IMR-90 (cell line): ENCODE measurements at regions not wholly inside any gene's neighbourhood (a gene's known extent, or its start where the extent isn't known, plus 50 kb on each side); places are given as distances from the start of the nearest gene placed in this dataset.

Source experiments
- ATAC-seq: fragments of 200-7000 bp; cut with Tn5 transposase; 2 replicates; pipeline ENCODE4 v1.9.1; 2020; ENCODE audit warnings: low read depth, mild to moderate bottlenecking, moderate library complexity
- BruUV-seq: library from RNA; stranded (reverse); fragments of 400-500 nt; replicated peaks from 2 replicates; lab custom pipeline; 2021; lab: Mats Ljungman, UMichigan
- CTCF ChIA-PET: fragments of 300-600 bp; formaldehyde crosslinking; extraction: SDS; loops from one replicate; lab custom pipeline; 2021; ENCODE audit warnings: antibody characterized with exemption; lab: Yijun Ruan, JAX
- POLR2A ChIA-PET: fragments of 300-600 bp; sonication (Branson Sonifier 250); formaldehyde crosslinking; loops from one replicate; lab custom pipeline; 2022; ENCODE audit warnings: antibody characterized with exemption; ENCODE audit not compliant: unreplicated experiment; lab: Charles Lee
- DNase-seq: peaks from one replicate; pipeline ENCODE4 v3.0.0; 2013
- H2AFZ ChIP-seq: replicated peaks from 2 replicates; pipeline ENCODE3; 2013; ENCODE audit warnings: low read length, mild to moderate bottlenecking; ENCODE audit not compliant: poor library complexity
- H2AK5ac ChIP-seq: 2 replicates; pipeline ENCODE4 v1.6.1; 2013; ENCODE audit warnings: low read depth, low read length, inconsistent platforms
- H2AK9ac ChIP-seq: replicated peaks from 2 replicates; pipeline ENCODE3; 2013; ENCODE audit warnings: mild to moderate bottlenecking, low read depth, low read length, moderate library complexity; ENCODE audit not compliant: poor library complexity
- H2BK120ac ChIP-seq: 2 replicates; pipeline ENCODE4 v1.6.1; 2013; ENCODE audit warnings: low read depth, low read length, inconsistent platforms
- H2BK15ac ChIP-seq: 3 replicates; pipeline ENCODE4 v1.6.1; 2013; ENCODE audit warnings: low read depth, low read length, inconsistent platforms
- H2BK20ac ChIP-seq: 2 replicates; pipeline ENCODE4 v1.6.1; 2013; ENCODE audit warnings: low read depth, mild to moderate bottlenecking, inconsistent platforms, low read length, moderate library complexity
- H2BK5ac ChIP-seq: 2 replicates; pipeline ENCODE4 v1.6.1; 2013; ENCODE audit warnings: mild to moderate bottlenecking, low read depth, low read length, inconsistent platforms; ENCODE audit not compliant: poor library complexity, severe bottlenecking
- H3K14ac ChIP-seq: replicated peaks from 2 replicates; pipeline ENCODE4 v1.6.1; 2013; ENCODE audit warnings: low read depth, low read length, inconsistent platforms
- H3K18ac ChIP-seq: 2 replicates; pipeline ENCODE4 v1.6.1; 2013; ENCODE audit warnings: low read depth, low read length, control low read depth
- H3K23ac ChIP-seq: 2 replicates; pipeline ENCODE4 v1.6.1; 2013; ENCODE audit warnings: low read depth, low read length, inconsistent platforms
- H3K27ac ChIP-seq: 2 replicates; pipeline ENCODE4 v1.5.1; 2013; ENCODE audit warnings: mild to moderate bottlenecking, control low read depth, low read length; ENCODE audit not compliant: insufficient read depth
- H3K27me3 ChIP-seq: 2 replicates; pipeline ENCODE4 v1.6.1; 2013; ENCODE audit warnings: low read length; ENCODE audit not compliant: control insufficient read depth, insufficient read depth
- H3K36me3 ChIP-seq: 2 replicates; pipeline ENCODE4 v1.6.1; 2013; ENCODE audit warnings: low read length, mixed read lengths; ENCODE audit not compliant: control insufficient read depth, insufficient read depth
- H3K4ac ChIP-seq: 2 replicates; pipeline ENCODE4 v1.6.1; 2013; ENCODE audit warnings: low read depth, low read length, inconsistent platforms
- H3K4me1 ChIP-seq: 2 replicates; pipeline ENCODE4 v1.6.1; 2013; ENCODE audit warnings: low read length, mixed read lengths; ENCODE audit not compliant: control insufficient read depth, insufficient read depth
- H3K4me2 ChIP-seq: 2 replicates; pipeline ENCODE4 v1.6.1; 2013; ENCODE audit warnings: low read depth, mild to moderate bottlenecking, control low read depth, low read length, moderate library complexity
- H3K4me3 ChIP-seq: 2 replicates; pipeline ENCODE4 v1.5.1; 2013; ENCODE audit warnings: low read depth, mild to moderate bottlenecking, control low read depth, low read length, moderate library complexity; ENCODE audit not compliant: insufficient read depth
- H3K56ac ChIP-seq: 2 replicates; pipeline ENCODE4 v1.6.1; 2013; ENCODE audit warnings: low read length, inconsistent platforms; ENCODE audit not compliant: insufficient read depth; ENCODE audit errors: extremely low read depth
- H3K79me1 ChIP-seq, 2 experiments: 2 replicates each; pipeline ENCODE4 v1.6.1; 2013; ENCODE audit warnings: low read length in 2 of 2, inconsistent platforms in 1 of 2, low read depth in 1 of 2
- H3K9ac ChIP-seq: 2 replicates; pipeline ENCODE4 v1.6.1; 2013; ENCODE audit warnings: low read depth, low read length, control low read depth
- H3K9me1 ChIP-seq: 2 replicates; pipeline ENCODE4 v1.6.1; 2013; ENCODE audit warnings: low read length, inconsistent platforms; ENCODE audit not compliant: insufficient read depth
- H3K9me3 ChIP-seq: 2 replicates; pipeline ENCODE4 v1.6.1; 2013; ENCODE audit warnings: low read length; ENCODE audit not compliant: control insufficient read depth, insufficient read depth
- H4K20me1 ChIP-seq: 2 replicates; pipeline ENCODE4 v1.6.1; 2013; ENCODE audit warnings: low read length, inconsistent platforms; ENCODE audit not compliant: insufficient read depth
- H4K5ac ChIP-seq: 2 replicates; pipeline ENCODE4 v1.6.1; 2013; ENCODE audit warnings: mild to moderate bottlenecking, low read depth, low read length, control low read depth
- H4K8ac ChIP-seq, 2 experiments: 2 replicates each; pipeline ENCODE4 v1.6.1; 2013; ENCODE audit warnings: low read depth in 2 of 2, low read length in 2 of 2, control low read depth in 1 of 2, inconsistent platforms in 1 of 2
- H4K91ac ChIP-seq: 2 replicates; pipeline ENCODE4 v1.6.1; 2013; ENCODE audit warnings: low read depth, low read length, inconsistent platforms; ENCODE audit not compliant: insufficient read depth
- CEBPB ChIP-seq: IDR thresholded peaks from 2 replicates; pipeline ENCODE4 v1.6.1; 2012; ENCODE audit warnings: low read depth, low read length, improper control_type of control experiment
- MAZ ChIP-seq: IDR thresholded peaks from 2 replicates; pipeline ENCODE4 v1.6.1; 2012; ENCODE audit warnings: low read depth, mild to moderate bottlenecking, low read length, improper control_type of control experiment, moderate library complexity, borderline replicate concordance
- NFE2L2 ChIP-seq: fragments of 150-350 bp; IDR thresholded peaks from 2 replicates; pipeline ENCODE4 v1.6.1; 2016; ENCODE audit warnings: low read depth, mild to moderate bottlenecking, low read length
- RAD21 ChIP-seq: IDR thresholded peaks from 2 replicates; pipeline ENCODE4 v1.6.1; 2012; ENCODE audit warnings: low read length, improper control_type of control experiment
- WGBS, 2 experiments: methylation state at CpG; one replicate each; pipeline versions ENCODE4 v1.1.5 to v1.1.7; 2013; ENCODE audit warnings: missing lambda C conversion rate in 2 of 2; ENCODE audit not compliant: insufficient read length in 1 of 2; ENCODE audit errors: extremely low coverage in 2 of 2; 5-methylcytosine and 5-hydroxymethylcytosine counted together
- dilution Hi-C: fragments of 300-500 bp; cut with HindIII; formaldehyde crosslinking; loops from one replicate; pipeline ENCODE4 v1.14.3; 2018; ENCODE audit warnings: low sequenced_read_pairs; ENCODE audit not compliant: unreplicated experiment
- in situ Hi-C: fragments of 300-500 bp; cut with MboI; formaldehyde crosslinking; loops from 3 replicates; pipeline ENCODE4 v1.14.3; 2019; ENCODE audit warnings: low sequenced_read_pairs, inconsistent platforms, mixed read lengths
- intact Hi-C: fragments of 100-400 bp; cut with micrococcal nuclease; formaldehyde crosslinking; loops from 2 replicates; pipeline ENCODE4 v1.10.0; 2022

- Histone ChIP-seq H4K91ac (no peak overlapping the region), H3K9me3 (no peaks in the 10 kb centered on the region), H3K27ac (no peak overlapping the region), H4K20me1 (no peaks in the 10 kb centered on the region), H4K5ac (no peak overlapping the region), H4K8ac (no peak overlapping the region), H3K4ac (no peak overlapping the region), H2BK20ac (no peak overlapping the region), H3K27me3 (peaks cover 2% of the 10 kb centered on the region), H2BK5ac (no peak overlapping the region), H3K23ac (no peak overlapping the region), H3K4me2 (no peak overlapping the region), H2BK120ac (no peak overlapping the region), H3K18ac (no peak overlapping the region), H2AK5ac (no peak overlapping the region), H2BK15ac (no peak overlapping the region), H3K9me1 (no peaks in the 10 kb centered on the region), H3K9ac (no peak overlapping the region), H2AFZ (no peak overlapping the region), H3K56ac (no peak overlapping the region), H3K4me3 (no peak overlapping the region), H3K4me1 (no peaks in the 10 kb centered on the region), H3K79me1 (no peaks in the 10 kb centered on the region), H3K14ac (no peak overlapping the region), H3K36me3 (no peaks in the 10 kb centered on the region), H2AK9ac (no peak overlapping the region)
- DNase-seq: no peak
- POLR2A ChIA-PET: no interaction called here
- no peak for ATAC-seq
- intact Hi-C loops (no loop called here), in situ Hi-C loops (no loop called here), dilution Hi-C loops (no loop called here)
- no TSS peak for BruUV-seq
- CTCF ChIA-PET: no interaction called here
- 65% methylated on average over 4 of the region's 4 CpGs; no CpG with 5 or more reads in 1 of the 2 experiments for WGBS, 2 experiments
- TF ChIP-seq RAD21 (no peak), CEBPB (no peak), NFE2L2 (no peak), MAZ (no peak)
Measured at GRCh38 chrX:16251782-16252181, 84.5 kb downstream of the MAGEB17 start.
